ACHN (cell line): ENCODE measurements at regions not wholly inside any gene's neighbourhood (a gene's known extent, or its start where the extent isn't known, plus 50 kb on each side); places are given as distances from the start of the nearest gene placed in this dataset.

ENCODE experiments used
- DNase-seq: peaks from one replicate; pipeline ENCODE4 v3.0.0-alpha.2; 2015
- in situ Hi-C: cut with HindIII; loops from 2 replicates; pipeline ENCODE4 v1.10.0; 2017; ENCODE audit warnings: low sequenced_read_pairs, low pct_ligation_motif_present, low pct_unique_long_range_greater_than_20kb

DNA sequence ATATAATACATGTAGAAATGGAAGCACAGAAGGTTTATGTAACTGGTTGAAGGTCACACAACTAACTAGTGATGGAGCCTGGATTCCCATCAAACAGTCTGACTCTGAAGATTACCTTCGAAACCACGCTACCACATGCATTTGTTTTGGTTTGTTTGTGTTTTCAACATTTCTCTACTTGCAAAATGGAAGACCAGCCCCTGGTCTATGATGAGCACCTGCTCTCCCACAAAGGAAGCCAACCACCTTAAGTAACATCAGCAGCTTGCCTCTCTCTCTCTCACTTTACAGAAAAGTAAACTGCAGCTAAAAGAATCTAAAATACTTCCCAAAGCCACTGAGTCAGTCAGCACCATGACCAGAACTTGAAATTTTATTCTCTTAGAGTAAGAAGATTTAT lies 186.9 kb upstream of the TMPO start:
- in situ Hi-C loops = no loop called here
- no peak for DNase-seq

DNA sequence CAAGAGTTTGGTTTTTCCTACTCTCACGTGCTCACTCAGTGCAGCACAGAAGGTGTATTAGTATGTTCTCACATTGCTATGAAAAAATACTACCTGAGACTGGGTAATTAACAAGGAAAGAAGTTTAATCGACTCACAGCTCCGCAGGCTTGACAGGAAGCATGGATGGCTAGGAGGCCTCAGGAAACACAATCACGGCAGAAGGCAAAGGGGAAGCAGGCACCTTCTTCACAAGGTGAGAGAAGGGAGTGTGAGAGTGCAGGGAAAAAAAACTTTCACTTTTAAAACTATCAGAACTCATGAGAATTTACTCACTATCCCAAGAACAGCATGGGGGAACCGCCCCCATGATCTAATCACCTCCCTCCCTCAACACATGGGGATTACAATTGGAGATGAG lies 185.8 kb upstream of the TMPO start:
- in situ Hi-C loops = no loop called here
- DNase-seq = no peak

GRCh38 chr12:98332642-98333041 lies 182.7 kb upstream of the TMPO start:
- in situ Hi-C loops = no loop called here
- no peak for DNase-seq

DNA sequence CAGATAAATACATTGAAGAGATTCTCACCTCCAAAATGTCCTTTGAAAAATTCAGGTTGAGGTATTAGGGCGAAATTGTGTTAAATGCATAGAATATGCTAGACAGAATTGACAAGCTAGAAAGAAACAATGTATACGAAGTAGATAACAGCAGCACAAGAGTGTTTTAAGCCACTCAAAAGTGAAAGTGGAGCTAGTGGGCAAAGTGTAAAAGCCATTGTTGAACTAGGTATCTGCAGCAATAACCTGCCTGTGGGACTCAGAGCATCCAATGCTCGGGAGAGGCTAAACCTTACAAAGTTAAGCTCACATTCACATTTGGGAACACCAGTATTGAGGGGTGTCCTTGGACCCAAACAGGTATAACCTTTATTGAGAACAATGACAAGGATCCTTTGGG lies 180.6 kb upstream of the TMPO start:
- no peak for DNase-seq
- in situ Hi-C loops = no loop called here

GRCh38 chr12:98341026-98341425 lies 174.4 kb upstream of the TMPO start:
- no peak for DNase-seq
- in situ Hi-C loops = no loop called here

GRCh38 chr12:98341732-98342131 lies 173.7 kb upstream of the TMPO start:
- in situ Hi-C loops = no loop called here
- DNase-seq = no peak

GRCh38 chr12:98343002-98343567 lies 172.3 kb upstream of the TMPO start:
- in situ Hi-C loops = no loop called here
- no peak for DNase-seq

DNA sequence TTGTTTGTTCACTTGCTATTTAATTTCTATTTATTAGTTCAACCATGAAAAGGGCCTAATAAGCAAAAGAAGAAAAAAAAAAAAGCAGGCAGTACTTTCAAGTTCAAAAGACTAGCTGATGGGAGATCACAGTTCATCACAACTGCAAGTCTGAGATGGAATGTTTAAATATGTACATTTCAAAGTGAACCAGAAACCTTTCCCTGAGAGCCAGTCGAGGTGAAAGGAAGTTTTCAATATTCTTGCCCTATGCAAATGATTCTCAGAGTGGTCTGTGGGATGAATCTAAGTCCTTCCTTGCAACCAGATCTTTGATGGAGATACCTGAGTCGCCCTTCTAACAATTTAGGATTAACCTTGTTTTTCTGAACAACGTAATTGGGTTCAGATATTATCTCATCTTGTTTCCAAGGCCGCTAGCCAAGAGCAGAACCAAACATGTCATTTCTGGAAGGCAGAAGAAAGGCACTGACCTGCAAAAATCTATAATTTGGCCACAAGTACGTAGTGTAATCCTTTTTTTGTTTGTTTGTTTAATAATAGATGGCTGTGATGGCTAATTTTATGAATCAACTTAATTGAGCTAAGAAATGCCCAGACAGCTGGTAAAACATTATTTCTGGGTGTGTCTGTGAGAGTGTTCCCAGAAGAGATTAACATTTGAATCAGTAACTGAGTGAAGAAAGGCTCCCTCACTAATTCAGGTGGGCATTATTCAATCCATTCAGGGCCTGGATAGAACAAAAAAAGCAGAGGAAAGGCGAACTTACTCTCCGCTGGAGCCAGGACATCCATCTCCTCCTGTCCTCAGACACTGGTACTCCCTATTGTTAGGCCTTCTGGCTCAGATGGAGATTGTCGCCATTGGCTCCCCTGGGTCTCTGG lies 171.1 kb upstream of the TMPO start:
- DNase-seq = no peak
- in situ Hi-C loops = no loop called here

- DNase-seq = no peak
- in situ Hi-C loops = no loop called here
Measured at GRCh38 chr12:98345308-98345876, 170.0 kb upstream of the TMPO start.

DNA sequence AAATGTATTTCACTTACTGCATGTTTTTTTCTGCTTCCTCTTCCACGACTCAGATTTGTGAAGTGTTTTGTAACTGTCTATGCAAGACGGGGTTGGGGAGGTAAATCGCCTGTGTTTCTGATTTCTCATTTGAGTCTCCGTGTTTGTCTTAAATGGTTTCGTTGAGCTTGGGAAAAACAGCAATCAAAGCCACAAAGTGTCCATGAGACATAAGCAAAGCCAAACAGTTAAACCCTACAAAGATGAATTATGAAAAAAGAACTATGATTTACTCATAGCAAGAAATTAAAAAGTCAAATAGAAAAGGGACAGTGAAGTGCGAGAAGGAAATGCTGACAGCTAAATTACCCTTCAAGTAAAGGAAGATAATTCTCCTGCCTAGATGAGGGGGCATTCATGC lies 164.3 kb upstream of the TMPO start:
- in situ Hi-C loops = no loop called here

GRCh38 chr12:98351784-98352183 lies 163.6 kb upstream of the TMPO start:
- in situ Hi-C loops = no loop called here
- no peak for DNase-seq

More for the DNA sequence above, 164.3 kb upstream of the TMPO start:
- no peak for DNase-seq

DNA sequence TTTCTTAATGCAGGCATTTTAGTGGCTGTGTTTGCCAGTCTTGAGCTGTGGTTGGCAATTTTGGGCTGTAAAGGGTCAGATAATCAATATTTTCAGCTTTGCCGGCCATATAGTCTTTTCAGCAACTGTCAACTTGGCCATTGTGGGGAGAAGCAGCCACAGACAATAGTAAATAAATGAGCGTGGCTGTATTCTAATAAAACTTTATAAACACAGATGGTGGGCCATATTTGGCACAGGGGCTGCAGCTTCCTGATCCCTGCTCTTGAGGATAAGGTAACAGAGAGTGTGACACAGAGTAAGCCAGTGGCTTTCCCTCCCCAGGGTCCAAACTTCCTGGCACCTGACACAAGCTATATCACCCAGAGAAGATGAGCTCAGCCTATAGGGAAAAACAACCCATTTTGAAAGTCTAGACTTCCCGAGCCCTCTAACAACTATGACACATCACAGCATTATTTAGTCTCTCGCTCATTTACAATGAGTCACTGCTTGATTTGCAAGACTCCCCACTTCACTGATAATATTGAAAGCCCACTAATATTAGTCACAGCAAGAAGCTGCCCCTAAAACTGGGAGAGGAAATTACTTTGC lies 163.1 kb upstream of the TMPO start:
- DNase-seq = peak; percentile 65
- in situ Hi-C loops = no loop called here

DNA sequence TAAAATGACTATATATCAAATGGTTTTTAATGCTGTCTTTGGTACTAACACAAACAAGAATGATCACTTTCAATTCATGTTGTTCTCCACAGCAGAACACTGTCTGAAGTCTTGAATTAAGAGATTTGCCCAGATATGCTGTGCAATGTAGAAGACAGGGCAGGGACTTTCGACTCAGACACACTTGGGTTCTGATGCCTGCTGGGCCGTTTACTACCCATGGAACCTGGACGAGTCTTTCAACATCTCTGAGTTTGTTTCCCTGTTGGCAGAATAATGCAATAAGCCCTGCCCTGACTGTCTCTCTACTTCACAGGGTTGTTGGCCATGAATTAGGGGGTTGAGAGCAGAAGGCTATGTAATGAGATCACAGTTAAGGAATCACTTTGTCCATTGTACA lies 162.6 kb upstream of the TMPO start:
- no peak for DNase-seq
- in situ Hi-C loops = no loop called here

- in situ Hi-C loops = no loop called here
- DNase-seq = no peak
Measured at GRCh38 chr12:98354520-98355035, 160.8 kb upstream of the TMPO start.

DNA sequence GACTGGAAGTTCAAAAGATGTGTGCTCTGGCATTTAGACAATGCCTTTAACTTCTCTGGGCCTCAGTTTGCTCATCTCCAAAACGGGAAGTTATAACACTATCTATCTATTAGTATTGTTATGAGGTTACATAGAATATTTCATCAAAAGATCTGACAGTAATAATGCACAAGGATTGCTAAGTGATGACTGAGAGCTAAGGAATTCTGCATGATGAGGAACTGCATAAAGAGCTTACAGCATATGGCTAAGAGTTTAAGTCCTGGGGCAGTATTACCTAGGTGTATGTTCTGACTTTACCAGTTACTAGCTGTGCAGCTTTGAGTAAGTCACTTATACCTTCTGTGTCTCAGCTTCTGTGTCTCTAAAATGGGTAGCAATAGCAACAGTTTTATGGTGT lies 160.1 kb upstream of the TMPO start:
- in situ Hi-C loops = no loop called here
- DNase-seq = peak; percentile 14

GRCh38 chr12:98355933-98356332 lies 159.5 kb upstream of the TMPO start:
- no peak for DNase-seq
- in situ Hi-C loops = no loop called here

GRCh38 chr12:98358144-98358543 lies 157.2 kb upstream of the TMPO start:
- no peak for DNase-seq
- in situ Hi-C loops = no loop called here

- DNase-seq = no peak
- in situ Hi-C loops = no loop called here
Measured at GRCh38 chr12:98359856-98360255, 155.5 kb upstream of the TMPO start.

DNA sequence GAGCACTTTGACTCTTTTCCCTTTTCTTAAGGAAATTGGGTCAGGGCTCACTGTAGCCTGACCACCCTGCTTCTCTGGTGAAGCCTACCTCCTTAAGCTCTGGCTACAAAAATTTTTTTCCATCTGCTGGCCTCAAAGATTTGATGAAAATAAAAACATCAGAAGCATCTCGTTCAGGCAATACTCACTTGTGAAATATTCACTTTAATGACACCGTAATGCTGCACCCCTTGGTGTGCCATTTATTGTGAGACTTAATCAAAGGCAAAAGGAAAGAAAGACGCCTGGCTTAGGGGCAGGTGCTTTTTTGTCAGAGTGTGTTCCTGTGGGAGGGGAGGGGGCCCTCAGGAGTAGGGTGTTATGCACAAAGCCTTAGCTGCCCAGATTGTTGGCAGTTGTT lies 155.0 kb upstream of the TMPO start:
- in situ Hi-C loops = no loop called here
- DNase-seq = no peak
